Erythroblast (primary cell): ENCODE measurements at regions not wholly inside any gene's neighbourhood (a gene's known extent, or its start where the extent isn't known, plus 50 kb on each side); places are given as distances from the start of the nearest gene placed in this dataset.
A peak's percentile ranks its signal among the peaks of the same experiment; 100 is the strongest.

Experiments
- DNase-seq, 2 experiments: peaks; one replicate each; lab custom pipeline; 2025; lab: John Stamatoyannopoulos, UW
- GATA1 ChIP-seq: IDR thresholded peaks from 2 replicates; pipeline ENCODE4 v1.6.1; 2011; ENCODE audit warnings: low read depth, mild to moderate bottlenecking, control low read depth, low read length, moderate library complexity
- POLR2A ChIP-seq: IDR thresholded peaks from 2 replicates; pipeline ENCODE4 v1.6.1; 2011; ENCODE audit warnings: mild to moderate bottlenecking, low read length

DNA sequence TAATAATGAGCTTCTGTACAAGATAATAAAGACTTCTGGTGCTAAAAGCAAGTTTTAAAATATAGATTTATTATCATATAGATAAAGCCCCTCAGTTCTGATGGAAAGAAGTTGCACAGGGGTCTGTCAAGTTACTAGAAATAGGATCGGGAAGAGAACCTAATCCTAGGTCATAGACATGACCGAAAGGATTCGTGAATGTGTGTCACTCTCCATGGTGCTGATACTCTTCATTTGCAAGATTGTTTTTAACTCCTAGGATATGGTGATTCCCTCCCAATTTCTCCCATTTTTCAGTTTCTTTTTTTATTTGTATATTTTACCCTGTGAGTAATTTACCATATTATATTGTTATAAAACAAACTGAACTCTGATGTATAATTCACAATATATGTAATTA lies 58.9 kb upstream of the CTNNA2 start:
- TF ChIP-seq GATA1 (no peak), POLR2A (no peak)
- peak in 1 of 2 experiments; percentile 2 for DNase-seq

DNA sequence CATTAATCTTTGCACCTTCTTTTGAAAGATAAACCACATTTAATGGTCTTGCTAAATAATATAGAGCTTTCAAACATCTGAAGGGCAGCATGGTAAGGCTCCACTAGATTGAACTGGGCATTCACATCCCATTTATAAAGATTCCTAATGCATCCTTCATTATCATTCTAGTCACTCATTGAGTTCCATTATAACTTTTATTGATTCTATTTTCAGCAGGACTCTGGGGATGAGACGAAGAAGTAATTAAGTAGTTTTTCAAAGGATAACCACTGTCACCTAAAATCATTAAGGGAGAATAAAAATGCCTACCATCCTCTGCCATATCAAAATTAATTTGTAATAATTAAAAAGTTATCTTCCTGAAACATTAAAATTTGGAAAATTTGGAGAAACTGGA lies 60.2 kb upstream of the CTNNA2 start:
- no peak for TF ChIP-seq POLR2A
- no peak for TF ChIP-seq GATA1
- DNase-seq = no peak

GRCh38 chr2:79447463-79447862 lies 65.4 kb upstream of the CTNNA2 start:
- no peak for DNase-seq
- no peak for TF ChIP-seq GATA1
- TF ChIP-seq POLR2A = no peak

GRCh38 chr2:79446313-79446712 lies 66.5 kb upstream of the CTNNA2 start:
- TF ChIP-seq GATA1 = no peak
- no peak for DNase-seq

GRCh38 chr2:79437433-79438267 lies 75.2 kb upstream of the CTNNA2 start:
- DNase-seq = no peak

GRCh38 chr2:79434362-79434761 lies 78.5 kb upstream of the CTNNA2 start:
- no peak for DNase-seq
- TF ChIP-seq GATA1 (no peak), POLR2A (no peak)

More at GRCh38 chr2:79437433-79438267, 75.2 kb upstream of the CTNNA2 start:
- TF ChIP-seq GATA1 = no peak
- TF ChIP-seq POLR2A = no peak

GRCh38 chr2:79432731-79433146 lies 80.1 kb upstream of the CTNNA2 start:
- no peak for DNase-seq
- TF ChIP-seq POLR2A (no peak), GATA1 (no peak)

DNA sequence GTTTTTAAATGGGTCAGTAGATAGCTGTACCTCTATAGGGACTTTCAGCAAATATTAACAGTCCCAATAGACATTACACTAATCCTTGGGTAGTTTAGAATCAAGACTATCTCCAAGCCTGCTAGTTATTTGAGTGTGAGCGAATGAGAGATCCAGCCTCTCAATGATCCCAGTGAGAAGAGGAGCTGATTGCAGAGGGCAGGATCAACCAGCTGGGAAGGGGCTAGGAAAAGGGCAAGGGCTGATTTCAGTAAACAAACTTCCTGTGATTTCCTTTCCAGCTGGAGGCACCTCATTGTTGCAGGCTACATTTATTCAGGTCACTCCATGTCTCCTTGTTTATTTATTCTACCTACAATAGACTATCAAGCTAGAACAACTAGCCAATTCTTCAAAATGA lies 84.1 kb upstream of the CTNNA2 start:
- no peak for DNase-seq
- TF ChIP-seq POLR2A (no peak), GATA1 (no peak)

- DNase-seq = no peak
- TF ChIP-seq POLR2A (no peak), GATA1 (no peak)
Observed at GRCh38 chr2:79414690-79415089, 98.2 kb upstream of the CTNNA2 start.

GRCh38 chr2:79394485-79394859 lies 118.4 kb upstream of the CTNNA2 start:
- DNase-seq = no peak
- TF ChIP-seq POLR2A = no peak
- no peak for TF ChIP-seq GATA1

GRCh38 chr2:79393806-79394484 lies 118.9 kb upstream of the CTNNA2 start:
- TF ChIP-seq POLR2A (no peak), GATA1 (no peak)
- no peak for DNase-seq

DNA sequence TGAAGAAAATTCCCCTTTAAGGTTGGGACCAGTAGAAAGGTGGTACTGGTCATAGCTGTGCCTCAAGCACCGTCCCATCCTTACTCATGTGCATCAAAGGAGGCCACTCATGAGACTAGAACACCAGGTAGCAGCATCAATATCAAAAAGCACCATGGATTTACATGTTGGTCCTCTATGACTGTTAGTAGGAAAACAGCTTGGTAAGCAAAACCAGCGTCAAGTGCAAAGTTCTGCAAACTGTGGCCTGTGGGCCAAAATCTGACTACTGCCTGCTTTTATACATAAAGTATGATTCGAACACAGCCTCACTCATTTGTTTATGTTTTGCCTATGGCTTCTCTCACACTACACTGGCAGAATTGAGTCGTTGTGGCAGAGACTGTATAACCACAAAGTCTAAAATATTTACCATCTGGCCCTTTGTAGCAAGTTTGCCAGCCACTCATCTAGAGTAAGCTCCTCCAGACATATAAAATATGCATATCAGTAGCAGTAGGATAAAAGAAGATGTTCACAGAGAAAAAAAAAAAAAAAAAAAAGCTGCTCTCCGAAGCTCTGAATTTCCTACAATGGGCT lies 119.7 kb upstream of the CTNNA2 start:
- DNase-seq = no peak
- TF ChIP-seq POLR2A (no peak), GATA1 (no peak)

GRCh38 chr2:79389481-79389880 lies 123.4 kb upstream of the CTNNA2 start:
- DNase-seq = no peak
- no peak for TF ChIP-seq GATA1
- TF ChIP-seq POLR2A = no peak

DNA sequence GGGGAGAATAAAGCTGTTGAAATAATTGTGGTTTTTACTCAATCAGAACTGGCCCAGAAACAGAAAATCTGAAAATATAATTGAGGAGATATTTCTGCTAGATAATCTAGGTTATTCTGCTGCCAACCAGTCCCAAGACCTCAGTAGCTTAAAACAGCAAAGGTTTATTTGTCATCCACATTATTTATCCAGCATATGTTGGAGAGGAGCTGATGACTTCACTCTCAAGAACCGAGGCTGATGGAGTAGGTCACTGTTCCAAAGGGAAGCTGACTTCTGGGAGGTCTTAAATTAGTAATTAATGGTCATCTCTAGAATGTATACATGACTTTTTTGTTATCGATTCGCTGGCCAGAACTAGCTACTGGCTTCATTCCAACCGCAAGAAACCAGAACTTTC lies 124.8 kb upstream of the CTNNA2 start:
- TF ChIP-seq POLR2A (no peak), GATA1 (no peak)
- no peak for DNase-seq
